Stimulated activated naive CD8-positive, alpha-beta T cell treated with anti-CD3 and anti-CD28 coated beads, Interleukin-15, Interleukin-2, amounts not matched to agents 100 ng/mL and 50 ng/mL, for 24 hours (primary cell): ENCODE measurements at regions not wholly inside any gene's neighbourhood (a gene's known extent, or its start where the extent isn't known, plus 50 kb on each side); places are given as distances from the start of the nearest gene placed in this dataset.

Experiments
- H3K27ac Mint-ChIP-seq: one replicate; pipeline ENCODE4 v1.8.0; 2021; ENCODE audit warnings: mild to moderate bottlenecking, mixed read lengths
- H3K27me3 Mint-ChIP-seq: one replicate; pipeline ENCODE4 v1.8.0; 2021; ENCODE audit warnings: mixed read lengths
- H3K36me3 Mint-ChIP-seq: one replicate; pipeline ENCODE4 v1.8.0; 2021; ENCODE audit warnings: low read depth, mixed read lengths
- H3K4me1 Mint-ChIP-seq: one replicate; pipeline ENCODE4 v1.8.0; 2021; ENCODE audit warnings: low read depth, mixed read lengths
- H3K4me3 Mint-ChIP-seq: one replicate; pipeline ENCODE4 v1.8.0; 2021; ENCODE audit warnings: mild to moderate bottlenecking, mixed read lengths
- H3K9me3 Mint-ChIP-seq: one replicate; pipeline ENCODE4 v1.8.0; 2021; ENCODE audit warnings: mixed read lengths

DNA sequence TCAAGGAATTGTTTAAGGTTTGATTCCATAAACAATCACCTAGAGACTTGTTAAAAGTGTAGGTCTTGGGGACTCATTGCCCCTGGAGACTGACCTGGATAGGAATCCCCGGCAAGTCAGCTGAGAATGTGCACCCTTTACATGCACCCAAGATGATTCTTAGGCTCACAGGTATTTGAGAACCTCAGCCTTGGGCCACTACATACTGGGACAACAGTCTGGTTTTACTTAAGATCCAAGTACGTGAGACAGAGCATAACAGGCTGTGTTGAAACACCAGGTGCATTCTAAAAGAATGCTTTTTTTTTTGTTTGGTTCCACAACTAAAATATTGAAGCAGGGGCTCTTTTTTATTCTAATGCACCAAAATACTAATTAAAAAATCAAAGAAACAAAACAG lies 215.8 kb downstream of the TMX3 start:
- no peaks in the 10 kb centered on the region for H3K9me3 Mint-ChIP-seq
- no peaks in the 10 kb centered on the region for H3K36me3 Mint-ChIP-seq
- H3K4me3 Mint-ChIP-seq: no peak overlapping the region
- no peaks in the 10 kb centered on the region for H3K27me3 Mint-ChIP-seq
- no peak overlapping the region for H3K27ac Mint-ChIP-seq
- H3K4me1 Mint-ChIP-seq: no peaks in the 10 kb centered on the region

DNA sequence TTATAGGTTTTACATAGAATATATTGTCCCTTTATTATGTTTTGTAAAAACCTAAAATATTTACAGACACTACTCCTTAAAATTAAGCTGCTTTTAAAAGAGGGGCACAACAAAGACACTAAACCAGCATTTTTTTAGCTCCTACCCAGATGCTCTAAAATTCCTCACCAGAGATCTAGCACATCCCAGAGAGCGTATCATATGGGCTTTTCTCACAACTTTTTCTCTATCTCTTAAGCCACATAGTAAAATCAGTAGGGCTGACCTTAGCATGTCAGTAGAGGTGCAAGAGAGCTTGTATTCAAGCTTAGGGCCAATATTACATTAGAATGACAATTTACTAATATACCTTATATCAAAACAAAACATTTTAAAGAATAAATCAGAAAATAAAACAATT lies 216.3 kb downstream of the TMX3 start:
- H3K36me3 Mint-ChIP-seq: no peaks in the 10 kb centered on the region
- H3K4me1 Mint-ChIP-seq: no peaks in the 10 kb centered on the region
- no peak overlapping the region for H3K27ac Mint-ChIP-seq
- H3K27me3 Mint-ChIP-seq: no peaks in the 10 kb centered on the region
- no peak overlapping the region for H3K4me3 Mint-ChIP-seq
- no peaks in the 10 kb centered on the region for H3K9me3 Mint-ChIP-seq

DNA sequence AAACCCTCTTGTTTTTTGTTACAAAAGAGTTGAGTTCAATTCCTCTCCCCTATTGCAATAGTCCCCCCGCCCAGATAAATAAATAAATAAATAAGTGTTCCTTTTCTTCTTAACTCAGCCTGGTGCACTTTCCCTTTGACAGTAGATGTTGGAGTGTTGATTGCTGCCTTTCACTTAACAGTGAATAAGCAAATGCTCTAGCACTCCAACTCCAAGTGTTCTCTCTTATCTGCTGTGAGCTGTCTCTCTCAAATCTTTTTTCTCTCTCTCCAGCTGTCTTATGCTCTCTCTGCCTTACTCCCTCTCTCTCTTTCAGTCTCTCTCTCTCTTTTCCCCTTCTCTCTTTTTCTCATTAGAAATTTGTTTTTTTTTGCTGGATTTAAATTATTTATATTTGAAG lies 216.7 kb downstream of the TMX3 start:
- no peaks in the 10 kb centered on the region for H3K9me3 Mint-ChIP-seq
- no peaks in the 10 kb centered on the region for H3K36me3 Mint-ChIP-seq

DNA sequence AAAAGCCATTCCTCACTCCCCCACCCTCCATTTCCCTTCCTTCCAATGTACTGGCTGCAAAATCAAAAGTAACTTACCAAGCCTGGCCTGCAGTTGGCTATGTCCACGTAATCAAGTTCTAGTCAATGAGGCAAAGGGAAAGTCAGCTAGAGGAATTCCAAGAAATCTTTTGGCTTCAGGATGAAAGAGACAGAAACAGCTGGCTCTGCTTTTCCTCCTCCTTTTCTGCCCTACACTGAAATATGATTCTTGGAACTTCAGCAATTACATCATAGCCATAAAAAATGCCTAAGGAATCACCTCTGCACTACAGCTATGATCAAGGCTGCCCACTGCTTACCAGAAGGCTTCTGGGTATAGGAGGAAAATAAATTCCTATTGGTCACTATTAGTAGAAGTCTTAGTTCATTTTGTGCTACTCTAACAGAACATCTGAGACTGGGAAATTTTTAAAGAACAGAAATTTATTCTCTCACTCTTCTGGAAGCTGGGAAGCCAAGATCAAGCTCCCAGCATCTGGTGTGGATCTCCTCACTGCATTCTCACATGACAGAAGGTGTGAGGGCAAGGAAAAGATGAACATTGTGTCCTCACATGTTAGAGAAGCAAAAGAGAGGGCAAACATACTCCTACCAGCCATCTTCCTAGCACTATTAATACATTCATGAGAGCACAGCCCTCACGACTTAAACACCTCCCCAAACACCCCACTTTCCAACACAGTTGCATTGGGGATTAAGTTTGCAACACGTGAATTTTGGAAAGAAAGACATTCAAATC lies 219.9 kb downstream of the TMX3 start:
- no peaks in the 10 kb centered on the region for H3K9me3 Mint-ChIP-seq
- H3K4me1 Mint-ChIP-seq: no peaks in the 10 kb centered on the region
- H3K36me3 Mint-ChIP-seq: no peaks in the 10 kb centered on the region
- no peak overlapping the region for H3K27ac Mint-ChIP-seq
- no peak overlapping the region for H3K4me3 Mint-ChIP-seq
- H3K27me3 Mint-ChIP-seq: no peaks in the 10 kb centered on the region

More for the DNA sequence above, 216.7 kb downstream of the TMX3 start:
- no peak overlapping the region for H3K4me3 Mint-ChIP-seq
- no peak overlapping the region for H3K27ac Mint-ChIP-seq
- H3K4me1 Mint-ChIP-seq: no peaks in the 10 kb centered on the region
- H3K27me3 Mint-ChIP-seq: no peaks in the 10 kb centered on the region

DNA sequence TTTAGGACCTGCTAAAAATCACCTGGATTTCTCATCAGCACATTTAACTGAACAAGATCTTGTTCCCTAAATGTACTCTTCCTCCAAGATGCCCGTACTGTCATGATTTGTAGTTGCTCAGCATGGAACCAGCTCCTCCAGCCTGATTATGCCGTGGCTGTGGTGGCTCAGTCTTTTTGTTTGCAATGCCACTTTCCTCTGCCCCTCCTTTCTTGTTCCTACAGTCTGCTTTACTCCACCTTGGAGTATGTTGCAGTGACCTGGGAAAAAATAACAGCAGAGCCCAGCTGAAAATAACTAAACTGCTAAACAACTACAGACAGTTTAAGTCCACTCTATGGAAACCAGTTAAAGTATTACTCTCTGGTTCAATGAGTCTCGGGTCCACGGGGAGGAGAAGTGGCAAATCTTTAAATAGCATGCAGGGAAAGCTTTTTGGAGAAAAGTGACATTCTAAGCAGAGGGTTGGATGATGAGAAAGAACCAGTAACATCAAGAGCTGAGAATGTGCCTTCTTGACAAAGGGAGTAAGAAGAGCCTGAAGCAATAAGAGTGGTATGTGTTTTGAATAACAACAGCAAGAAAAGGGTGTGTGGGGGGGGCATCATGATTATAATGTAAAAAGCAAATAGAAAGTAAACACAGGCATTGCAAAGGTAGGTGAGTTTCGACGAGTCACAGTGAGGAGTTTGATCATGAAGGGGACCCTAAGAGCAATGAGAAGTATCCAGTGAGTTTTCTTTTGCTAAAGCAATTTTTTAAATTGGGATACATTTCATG lies 225.7 kb downstream of the TMX3 start:
- Mint-ChIP-seq H3K4me3 (no peak overlapping the region), H3K4me1 (no peaks in the 10 kb centered on the region), H3K27ac (no peak overlapping the region), H3K27me3 (no peaks in the 10 kb centered on the region), H3K9me3 (no peaks in the 10 kb centered on the region), H3K36me3 (no peaks in the 10 kb centered on the region)

DNA sequence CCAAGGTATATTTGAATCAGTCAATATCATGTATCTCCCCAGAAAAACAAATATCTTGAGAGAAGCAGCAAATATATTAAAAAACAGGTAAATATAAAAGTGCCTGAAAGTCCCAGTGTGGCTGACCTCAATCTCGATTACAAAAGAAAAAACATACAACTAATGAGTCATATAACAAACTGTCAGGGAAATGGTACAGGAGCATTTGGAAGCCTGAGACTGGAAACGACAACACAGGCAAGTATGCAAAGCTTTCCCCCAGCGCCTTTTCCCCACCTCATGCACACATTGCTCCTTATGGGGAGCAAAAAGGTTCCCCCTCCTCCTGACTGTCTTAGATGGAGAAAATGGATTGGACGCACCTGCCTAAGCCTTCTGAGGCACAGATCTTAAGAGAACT lies 230.7 kb downstream of the TMX3 start:
- Mint-ChIP-seq H3K27ac (no peak overlapping the region), H3K4me3 (no peak overlapping the region), H3K4me1 (no peaks in the 10 kb centered on the region), H3K36me3 (no peaks in the 10 kb centered on the region), H3K9me3 (no peaks in the 10 kb centered on the region), H3K27me3 (peaks cover 3% of the 10 kb centered on the region)

DNA sequence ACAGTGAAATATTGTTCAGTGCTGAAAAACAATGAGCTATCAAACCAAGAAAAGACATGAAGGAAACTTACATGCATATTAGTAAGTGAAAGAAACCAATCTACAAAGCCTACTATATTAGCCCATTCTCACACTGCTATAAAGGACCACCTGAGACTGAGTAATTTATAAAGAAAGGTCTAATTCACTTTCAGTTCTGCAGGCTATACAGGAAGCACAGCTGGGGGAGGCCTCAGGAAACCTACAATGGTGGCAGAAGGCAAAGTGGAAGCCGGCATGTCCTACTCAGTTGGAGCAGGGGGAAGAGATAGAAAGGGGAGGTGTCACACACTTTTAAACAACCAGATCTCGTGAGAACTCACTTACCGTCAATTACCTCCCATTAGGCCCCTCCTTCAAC lies 232.1 kb downstream of the TMX3 start:
- no peak overlapping the region for H3K4me3 Mint-ChIP-seq
- no peaks in the 10 kb centered on the region for H3K4me1 Mint-ChIP-seq
- H3K27ac Mint-ChIP-seq: no peak overlapping the region
- H3K27me3 Mint-ChIP-seq: peaks cover 3% of the 10 kb centered on the region
- H3K36me3 Mint-ChIP-seq: no peaks in the 10 kb centered on the region
- no peaks in the 10 kb centered on the region for H3K9me3 Mint-ChIP-seq

DNA sequence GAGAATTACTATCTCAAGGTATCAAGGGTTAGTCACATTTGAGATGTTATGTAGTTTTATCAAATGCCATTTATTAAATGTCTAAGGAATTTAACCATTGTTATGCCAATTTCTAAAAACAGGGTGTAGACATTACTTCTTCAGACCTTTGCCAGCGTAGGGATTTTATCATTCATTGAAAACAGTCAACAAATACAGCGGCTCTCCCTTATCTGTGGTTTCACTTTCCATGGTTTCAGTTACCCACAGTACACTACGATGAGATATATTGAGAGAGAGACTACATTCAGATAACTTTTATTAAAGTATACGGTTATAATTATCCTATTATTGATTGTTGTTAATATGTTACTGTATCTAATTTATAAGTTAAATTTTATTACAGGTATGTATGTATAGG lies 234.7 kb downstream of the TMX3 start:
- Mint-ChIP-seq H3K27me3 (peaks cover 3% of the 10 kb centered on the region), H3K36me3 (no peaks in the 10 kb centered on the region), H3K4me3 (no peak overlapping the region), H3K27ac (no peak overlapping the region), H3K9me3 (no peaks in the 10 kb centered on the region), H3K4me1 (no peaks in the 10 kb centered on the region)

DNA sequence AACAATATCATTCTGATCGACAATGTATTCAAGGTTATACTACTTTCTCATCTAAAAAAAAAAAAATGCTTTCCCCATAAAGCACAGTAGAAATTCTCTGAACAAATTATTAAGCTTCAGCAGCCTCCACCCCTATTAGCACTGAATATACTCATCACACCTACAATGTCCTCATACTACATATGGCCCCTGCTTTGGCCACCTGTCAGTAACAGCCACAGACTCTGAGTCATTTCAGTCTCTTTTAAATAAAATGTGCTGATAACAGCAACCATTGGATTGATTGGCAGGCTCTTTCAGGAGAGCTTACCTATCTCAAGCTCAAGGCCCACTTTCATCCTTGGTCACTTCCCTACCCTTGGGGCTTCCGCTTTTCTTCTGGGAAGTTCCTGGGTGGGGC lies 236.7 kb downstream of the TMX3 start:
- Mint-ChIP-seq H3K27ac (no peak overlapping the region), H3K9me3 (no peaks in the 10 kb centered on the region)

DNA sequence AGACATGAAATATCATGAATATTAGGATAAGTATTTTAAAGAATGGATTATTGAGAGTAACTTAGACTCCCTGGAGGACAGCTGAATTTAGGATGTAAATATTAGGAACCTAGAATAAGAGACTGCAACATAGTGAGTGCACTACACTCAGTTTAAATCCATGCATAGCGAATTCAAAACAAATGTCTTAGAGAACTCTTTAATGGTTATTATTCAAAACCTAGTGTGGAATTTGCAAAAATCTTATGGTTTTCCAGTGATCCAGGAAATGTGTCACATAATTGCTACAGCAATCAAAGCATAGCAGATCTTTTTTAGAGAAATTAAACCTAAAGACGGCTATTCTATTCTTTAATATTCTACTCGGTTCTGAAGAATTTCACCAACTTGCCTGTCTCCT lies 239.0 kb downstream of the TMX3 start:
- Mint-ChIP-seq H3K27me3 (peaks cover 3% of the 10 kb centered on the region), H3K9me3 (no peaks in the 10 kb centered on the region), H3K4me1 (no peaks in the 10 kb centered on the region), H3K4me3 (no peak overlapping the region), H3K36me3 (no peaks in the 10 kb centered on the region), H3K27ac (no peak overlapping the region)

More for the DNA sequence above, 236.7 kb downstream of the TMX3 start:
- no peak overlapping the region for H3K4me3 Mint-ChIP-seq
- no peaks in the 10 kb centered on the region for H3K4me1 Mint-ChIP-seq
- no peaks in the 10 kb centered on the region for H3K36me3 Mint-ChIP-seq
- H3K27me3 Mint-ChIP-seq: peaks cover 3% of the 10 kb centered on the region

DNA sequence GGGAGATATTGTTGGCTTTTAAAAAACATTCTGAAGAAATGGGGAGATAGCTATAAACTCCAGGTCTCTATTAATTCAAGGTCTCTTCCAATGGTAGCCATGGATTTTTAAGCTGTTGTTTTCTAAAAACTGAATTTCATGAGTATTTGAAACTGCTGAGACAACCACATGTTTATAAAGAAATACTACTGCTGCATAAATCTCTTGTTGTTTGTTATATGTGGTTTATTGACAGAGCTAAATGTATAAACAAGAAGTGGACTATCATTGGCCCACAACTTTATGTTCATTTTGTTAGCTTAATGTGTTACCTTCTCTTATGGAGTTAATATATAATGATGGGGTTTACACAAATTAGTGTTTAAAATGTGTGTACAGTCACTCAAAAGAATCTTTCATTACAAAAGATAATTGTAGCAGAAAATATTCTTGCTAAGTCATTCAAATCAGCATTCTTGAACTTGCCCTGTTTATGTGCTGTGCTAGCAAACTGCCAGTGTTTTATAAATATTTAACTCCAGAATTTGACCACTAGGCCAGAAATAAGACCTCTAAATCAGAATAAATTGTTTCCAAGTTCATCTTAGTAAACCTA lies 242.1 kb downstream of the TMX3 start:
- Mint-ChIP-seq H3K27ac (no peak overlapping the region), H3K9me3 (no peaks in the 10 kb centered on the region), H3K4me1 (peaks cover 4% of the 10 kb centered on the region), H3K27me3 (peaks cover 4% of the 10 kb centered on the region), H3K4me3 (no peak overlapping the region), H3K36me3 (no peaks in the 10 kb centered on the region)

DNA sequence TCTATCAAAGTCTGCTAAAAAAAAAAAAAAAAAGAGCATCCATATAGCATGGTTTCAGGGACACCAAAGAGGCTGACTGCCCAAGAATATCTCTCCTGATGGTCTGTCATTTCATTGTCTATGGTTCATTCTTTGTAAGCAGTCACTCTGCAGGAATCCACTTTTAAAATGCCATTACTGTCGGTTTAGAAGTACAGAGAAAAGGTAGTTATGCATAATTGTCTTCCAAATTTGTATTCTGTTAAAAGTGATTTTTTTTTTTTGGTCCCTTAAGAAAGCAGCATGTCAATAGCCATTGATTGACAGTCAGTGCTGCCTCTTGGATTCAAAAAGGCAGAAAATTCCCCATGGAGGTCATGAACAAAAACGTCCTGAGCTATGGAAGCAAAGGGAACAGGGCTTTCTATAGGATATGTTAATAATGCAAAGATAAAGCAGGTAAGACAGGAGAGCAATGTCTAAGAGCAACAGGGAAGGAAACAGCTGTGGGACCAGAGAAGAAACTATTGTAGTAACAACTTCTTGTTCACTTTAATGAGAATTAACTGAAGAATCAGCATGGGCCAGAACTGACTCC lies 245.8 kb downstream of the TMX3 start:
- no peak overlapping the region for H3K27ac Mint-ChIP-seq
- no peaks in the 10 kb centered on the region for H3K9me3 Mint-ChIP-seq
- no peaks in the 10 kb centered on the region for H3K36me3 Mint-ChIP-seq

DNA sequence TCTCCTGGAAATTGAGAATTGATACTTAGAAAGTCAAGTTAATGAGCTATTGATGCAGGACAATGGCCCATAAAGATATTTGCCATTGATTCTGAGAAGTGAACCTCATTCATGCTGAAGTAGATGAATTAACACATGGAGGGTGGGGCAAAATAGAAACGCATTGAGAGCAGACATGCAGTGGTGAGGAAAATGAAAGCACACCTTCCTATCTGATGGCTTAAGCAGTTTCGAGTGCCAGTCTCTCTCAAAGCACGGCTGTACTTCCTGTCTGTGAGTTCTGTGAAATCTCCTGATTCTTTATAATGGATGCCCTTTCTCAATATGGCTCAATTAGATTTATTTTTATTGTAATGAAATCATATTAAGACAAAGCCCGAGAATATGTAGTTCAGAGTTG lies 247.0 kb downstream of the TMX3 start:
- no peaks in the 10 kb centered on the region for H3K9me3 Mint-ChIP-seq
- H3K36me3 Mint-ChIP-seq: no peaks in the 10 kb centered on the region
- H3K4me1 Mint-ChIP-seq: peaks cover 5% of the 10 kb centered on the region
- H3K27me3 Mint-ChIP-seq: peaks cover 4% of the 10 kb centered on the region
- no peak overlapping the region for H3K4me3 Mint-ChIP-seq
- H3K27ac Mint-ChIP-seq: no peak overlapping the region

More for the DNA sequence above, 245.8 kb downstream of the TMX3 start:
- Mint-ChIP-seq H3K27me3 (peaks cover 4% of the 10 kb centered on the region), H3K4me3 (no peak overlapping the region), H3K4me1 (peaks cover 5% of the 10 kb centered on the region)

DNA sequence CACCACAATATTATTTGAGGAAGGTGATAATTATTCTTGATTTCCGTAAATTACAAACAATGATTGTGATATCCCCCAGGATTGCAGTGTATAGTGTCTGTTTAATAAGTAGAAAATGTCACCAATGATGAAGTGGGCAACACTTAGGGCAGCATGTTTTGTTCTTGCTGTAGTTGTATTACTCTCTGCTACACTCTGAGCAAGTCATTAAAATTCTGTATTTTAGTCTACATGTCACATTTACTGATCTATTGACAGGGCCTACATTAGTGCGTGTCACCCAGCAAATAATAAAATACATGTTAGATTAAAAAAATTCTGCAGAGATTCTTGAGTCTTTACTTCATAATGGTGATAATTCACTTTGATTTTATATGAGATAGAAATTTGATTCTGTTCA lies 247.6 kb downstream of the TMX3 start:
- Mint-ChIP-seq H3K4me1 (peaks cover 5% of the 10 kb centered on the region), H3K36me3 (no peaks in the 10 kb centered on the region)

DNA sequence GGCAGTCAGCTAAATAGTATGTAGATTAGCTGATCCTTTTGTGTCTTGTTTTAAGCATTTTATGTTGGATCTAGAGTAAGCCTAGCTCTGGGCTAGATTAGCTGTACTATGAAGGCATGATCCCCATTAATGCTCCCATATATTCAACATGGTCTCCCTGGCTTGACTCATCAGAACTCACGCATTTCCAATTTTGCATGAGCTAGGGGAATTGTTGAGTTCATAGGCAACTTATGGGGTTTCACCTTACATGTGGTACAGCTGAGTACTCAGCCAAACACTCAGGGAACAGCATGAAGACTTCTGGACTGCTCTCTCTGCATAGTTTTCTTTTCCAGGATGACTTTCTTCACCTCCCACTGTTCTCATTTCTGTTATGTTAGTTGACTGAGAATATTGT lies 248.2 kb downstream of the TMX3 start:
- H3K4me3 Mint-ChIP-seq: no peak overlapping the region
- peaks cover 5% of the 10 kb centered on the region for H3K4me1 Mint-ChIP-seq
- H3K27ac Mint-ChIP-seq: no peak overlapping the region
- H3K36me3 Mint-ChIP-seq: no peaks in the 10 kb centered on the region
- no peaks in the 10 kb centered on the region for H3K9me3 Mint-ChIP-seq
- H3K27me3 Mint-ChIP-seq: peaks cover 4% of the 10 kb centered on the region

More for the DNA sequence above, 247.6 kb downstream of the TMX3 start:
- Mint-ChIP-seq H3K9me3 (no peaks in the 10 kb centered on the region), H3K27ac (no peak overlapping the region), H3K4me3 (no peak overlapping the region), H3K27me3 (peaks cover 4% of the 10 kb centered on the region)
